RWPE2 (cell line): ENCODE measurements at regions not wholly inside any gene's neighbourhood (a gene's known extent, or its start where the extent isn't known, plus 50 kb on each side); places are given as distances from the start of the nearest gene placed in this dataset.

Experiments used
- ATAC-seq: fragments of 200-7000 bp; cut with Tn5 transposase; 3 replicates; pipeline ENCODE4 v1.9.1; 2021; ENCODE audit warnings: low read depth
- DNase-seq: peaks from one replicate; pipeline ENCODE4 v3.0.0-alpha.2; 2020; ENCODE audit warnings: low spot score
- H3K27ac ChIP-seq: fragments of 450-650 bp; 2 replicates; pipeline ENCODE4 v1.5.1; 2017; ENCODE audit warnings: mild to moderate bottlenecking; ENCODE audit not compliant: poor library complexity, severe bottlenecking
- H3K27me3 ChIP-seq: fragments of 250-450 bp; sonication (Bioruptor Pico); 2 replicates; pipeline ENCODE4 v1.5.1; 2021; ENCODE audit warnings: mild to moderate bottlenecking, moderate library complexity; ENCODE audit not compliant: insufficient read depth, poor library complexity, severe bottlenecking
- H3K36me3 ChIP-seq: fragments of 250-450 bp; sonication (Bioruptor Pico); 2 replicates; pipeline ENCODE4 v1.5.1; 2020; ENCODE audit warnings: low read depth, mild to moderate bottlenecking, moderate library complexity
- H3K4me1 ChIP-seq: fragments of 250-450 bp; sonication (Bioruptor Pico); 2 replicates; pipeline ENCODE4 v1.5.1; 2021; ENCODE audit warnings: mild to moderate bottlenecking, moderate library complexity; ENCODE audit not compliant: insufficient read depth, poor library complexity, severe bottlenecking
- H3K4me3 ChIP-seq: fragments of 250-450 bp; sonication (Bioruptor Pico); 2 replicates; pipeline ENCODE4 v1.5.1; 2021; ENCODE audit warnings: mild to moderate bottlenecking, moderate library complexity; ENCODE audit not compliant: severe bottlenecking
- H3K9me3 ChIP-seq: fragments of 250-450 bp; sonication (Bioruptor Pico); 2 replicates; pipeline ENCODE4 v1.5.1; 2021; ENCODE audit warnings: mild to moderate bottlenecking, moderate library complexity; ENCODE audit not compliant: severe bottlenecking
- CTCF ChIP-seq: fragments of 450-650 bp; IDR thresholded peaks from one replicate; pipeline ENCODE4 v1.5.1; 2017; ENCODE audit warnings: mild to moderate bottlenecking, moderate library complexity; ENCODE audit not compliant: poor library complexity, severe bottlenecking

DNA sequence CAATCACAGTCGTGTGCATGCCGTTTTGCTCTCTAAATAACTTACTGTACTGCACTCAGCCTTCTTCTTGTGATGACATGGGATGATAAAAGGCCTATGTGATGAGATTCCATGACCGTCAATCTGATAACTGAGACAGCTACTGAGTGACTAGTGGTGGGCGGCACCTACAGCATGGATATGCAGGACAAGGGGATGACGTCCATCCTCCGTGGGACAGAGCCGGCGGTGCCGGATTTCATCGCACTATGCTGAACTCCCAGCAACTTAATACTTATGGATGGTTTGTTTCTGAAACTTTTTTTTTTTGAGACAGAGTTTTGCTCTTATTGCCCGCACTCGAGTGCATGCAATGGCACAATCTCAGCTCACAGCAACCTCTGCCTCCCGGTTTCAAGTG is 146.8 kb upstream of the TSHZ3 start:
- DNase-seq (peak; percentile 6), ATAC-seq (no peak)
- no peak overlapping the region for H3K27ac ChIP-seq
- H3K4me3 ChIP-seq, result no peak overlapping the region
- no peaks in the 10 kb centered on the region for H3K4me1 ChIP-seq
- no peak for TF ChIP-seq CTCF
- no peaks in the 10 kb centered on the region for H3K9me3 ChIP-seq
- no peaks in the 10 kb centered on the region for H3K36me3 ChIP-seq
- peaks cover 4% of the 10 kb centered on the region for H3K27me3 ChIP-seq

GRCh38 chr19:31497709-31498108 is 148.5 kb upstream of the TSHZ3 start:
- ATAC-seq (no peak), DNase-seq (peak; percentile 11)
- no peak for TF ChIP-seq CTCF
- H3K4me1 ChIP-seq, result no peaks in the 10 kb centered on the region
- H3K36me3 ChIP-seq, result no peaks in the 10 kb centered on the region
- H3K9me3 ChIP-seq, result no peaks in the 10 kb centered on the region
- peaks cover 4% of the 10 kb centered on the region for H3K27me3 ChIP-seq
- H3K27ac ChIP-seq, result no peak overlapping the region
- no peak overlapping the region for H3K4me3 ChIP-seq

DNA sequence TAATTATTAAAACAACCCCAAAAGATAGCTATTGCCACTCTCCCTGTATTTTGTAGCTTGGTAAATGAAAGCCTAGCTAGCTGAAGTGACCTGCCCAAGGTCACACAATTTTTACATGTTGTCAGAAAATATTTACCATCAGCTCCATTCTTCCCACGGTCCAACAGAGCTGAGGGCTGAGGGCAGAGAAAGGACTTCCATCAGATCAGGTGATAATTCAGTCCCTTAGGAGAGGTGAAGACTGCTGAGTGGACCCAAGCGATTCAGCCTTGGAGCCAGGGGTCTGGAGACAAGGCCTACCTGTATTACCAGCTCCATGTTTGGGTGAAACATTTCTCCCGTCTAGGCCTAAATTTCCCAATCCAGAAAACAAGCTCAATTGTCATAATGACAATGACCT is 149.5 kb upstream of the TSHZ3 start:
- Histone ChIP-seq H3K27me3 (peaks cover 4% of the 10 kb centered on the region), H3K9me3 (no peaks in the 10 kb centered on the region), H3K27ac (no peak overlapping the region), H3K36me3 (no peaks in the 10 kb centered on the region), H3K4me1 (no peaks in the 10 kb centered on the region), H3K4me3 (no peak overlapping the region)
- no peak for TF ChIP-seq CTCF
- DNase-seq, result peak; percentile 7
- ATAC-seq, result no peak

DNA sequence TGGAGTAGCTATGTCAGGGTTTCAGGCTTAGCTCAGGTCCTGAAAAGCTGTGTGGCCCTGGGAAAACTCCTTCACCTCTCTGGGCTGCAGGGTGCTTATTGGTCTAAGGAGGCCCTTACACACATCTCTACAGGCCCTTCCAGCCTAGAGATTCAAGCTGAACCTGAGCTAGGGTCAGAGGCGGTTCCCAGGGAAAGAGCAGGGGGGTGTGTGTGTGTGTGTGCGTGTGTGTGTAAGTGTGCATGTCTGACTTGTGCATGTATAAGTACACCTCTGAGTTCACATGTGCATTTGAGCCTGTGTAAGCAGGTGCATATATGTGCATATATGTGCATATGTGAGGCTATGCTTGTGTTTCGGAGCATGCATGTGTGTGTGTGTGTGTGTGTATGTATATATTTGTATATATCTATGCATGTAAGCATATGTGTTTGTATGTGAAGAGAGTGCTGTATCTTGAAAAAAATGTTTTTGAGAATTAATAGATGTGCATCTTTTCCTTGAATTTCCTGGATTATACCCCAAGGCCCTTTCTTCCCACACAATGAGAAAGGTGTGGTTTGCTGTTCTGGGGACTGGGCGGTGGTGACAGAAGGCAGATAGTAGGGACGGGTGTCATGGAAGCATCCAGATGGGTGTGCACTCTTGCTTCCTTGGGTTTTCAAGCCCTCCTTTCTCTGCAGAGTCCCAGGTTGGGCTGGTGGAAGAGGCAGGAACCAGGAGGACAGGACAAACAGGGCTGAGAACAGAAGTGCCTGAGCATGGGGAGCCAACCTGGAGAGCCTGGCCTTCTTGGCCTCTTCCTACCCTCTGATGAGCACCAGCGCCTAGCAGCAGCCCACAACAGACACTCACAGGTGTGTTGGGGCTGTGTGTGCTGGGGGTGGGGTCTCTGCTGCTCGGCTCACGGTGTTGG is 150.3 kb upstream of the TSHZ3 start:
- TF ChIP-seq CTCF, result no peak
- ATAC-seq (no peak), DNase-seq (peak; percentile 35)
- H3K4me3 ChIP-seq, result no peak overlapping the region
- H3K27me3 ChIP-seq, result peaks cover 2% of the 10 kb centered on the region
- no peaks in the 10 kb centered on the region for H3K4me1 ChIP-seq
- H3K36me3 ChIP-seq, result no peaks in the 10 kb centered on the region
- no peaks in the 10 kb centered on the region for H3K9me3 ChIP-seq
- H3K27ac ChIP-seq, result no peak overlapping the region

GRCh38 chr19:31500197-31500830 is 151.1 kb upstream of the TSHZ3 start:
- no peaks in the 10 kb centered on the region for H3K9me3 ChIP-seq
- no peaks in the 10 kb centered on the region for H3K4me1 ChIP-seq
- no peaks in the 10 kb centered on the region for H3K36me3 ChIP-seq
- ATAC-seq, result no peak
- peak; percentile 19 for DNase-seq
- H3K4me3 ChIP-seq, result no peak overlapping the region
- H3K27ac ChIP-seq, result no peak overlapping the region
- no peak for TF ChIP-seq CTCF
- H3K27me3 ChIP-seq, result no peaks in the 10 kb centered on the region
